ENCODE measurements at regions not wholly inside any gene's neighbourhood (a gene's known extent, or its start where the extent isn't known, plus 50 kb on each side); places are given as distances from the start of the nearest gene placed in this dataset.

GRCh38 chr13:46953331-46953730, 56.5 kb upstream of the HTR2A start:
- no peak overlapping the region for H3K4me3 ChIP-seq (ENCODE audit: low read depth, low read length)
- no peaks in the 10 kb centered on the region for H3K9me3 ChIP-seq (ENCODE audit: control insufficient read depth, insufficient read depth, low read depth, low read length)
- H3K27ac ChIP-seq (ENCODE audit: low read depth, low read length): no peak overlapping the region
- H3K4me1 ChIP-seq (ENCODE audit: control insufficient read depth, insufficient read depth, low read length): peaks cover 2% of the 10 kb centered on the region; the same call in 1 of the 2 replicates
- H3K9ac ChIP-seq (ENCODE audit: low read length): no peak overlapping the region
- H3K27me3 ChIP-seq (ENCODE audit: control insufficient read depth, insufficient read depth, low read length): no peaks in the 10 kb centered on the region
- H3K36me3 ChIP-seq (ENCODE audit: control insufficient read depth, insufficient read depth, low read length): no peaks in the 10 kb centered on the region

GRCh38 chr13:46951516-46951915, 54.7 kb upstream of the HTR2A start:
- no peak overlapping the region for H3K27ac ChIP-seq (ENCODE audit: low read depth, low read length)
- H3K9ac ChIP-seq (ENCODE audit: low read length): no peak overlapping the region
- no peaks in the 10 kb centered on the region for H3K36me3 ChIP-seq (ENCODE audit: control insufficient read depth, insufficient read depth, low read length)

GRCh38 chr13:46949211-46949610, 52.4 kb upstream of the HTR2A start:
- Histone ChIP-seq H3K36me3 (ENCODE audit: control insufficient read depth, insufficient read depth, low read length) (no peaks in the 10 kb centered on the region), H3K27me3 (ENCODE audit: control insufficient read depth, insufficient read depth, low read length) (no peaks in the 10 kb centered on the region), H3K27ac (ENCODE audit: low read depth, low read length) (no peak overlapping the region), H3K4me3 (ENCODE audit: low read depth, low read length) (no peak overlapping the region), H3K4me1 (ENCODE audit: control insufficient read depth, insufficient read depth, low read length) (peaks cover 17% of the 10 kb centered on the region), H3K9me3 (ENCODE audit: control insufficient read depth, insufficient read depth, low read depth, low read length) (peaks cover 20% of the 10 kb centered on the region), H3K9ac (ENCODE audit: low read length) (no peak overlapping the region)

More at GRCh38 chr13:46951516-46951915, 54.7 kb upstream of the HTR2A start:
- Histone ChIP-seq H3K4me1 (ENCODE audit: control insufficient read depth, insufficient read depth, low read length) (peaks cover 16% of the 10 kb centered on the region), H3K4me3 (ENCODE audit: low read depth, low read length) (no peak overlapping the region), H3K27me3 (ENCODE audit: control insufficient read depth, insufficient read depth, low read length) (no peaks in the 10 kb centered on the region), H3K9me3 (ENCODE audit: control insufficient read depth, insufficient read depth, low read depth, low read length) (no peaks in the 10 kb centered on the region)

- no peaks in the 10 kb centered on the region for H3K27me3 ChIP-seq (ENCODE audit: control insufficient read depth, insufficient read depth, low read length)
- H3K36me3 ChIP-seq (ENCODE audit: control insufficient read depth, insufficient read depth, low read length): no peaks in the 10 kb centered on the region
- no peak overlapping the region for H3K9ac ChIP-seq (ENCODE audit: low read length)
- H3K4me1 ChIP-seq (ENCODE audit: control insufficient read depth, insufficient read depth, low read length): peaks cover 17% of the 10 kb centered on the region
- H3K4me3 ChIP-seq (ENCODE audit: low read depth, low read length): no peak overlapping the region
- H3K27ac ChIP-seq (ENCODE audit: low read depth, low read length): peak overlapping the region; percentile 86
- H3K9me3 ChIP-seq (ENCODE audit: control insufficient read depth, insufficient read depth, low read depth, low read length): peaks cover 26% of the 10 kb centered on the region
Observed at GRCh38 chr13:46948338-46948737, 51.5 kb upstream of the HTR2A start.

- no peaks in the 10 kb centered on the region for H3K27me3 ChIP-seq (ENCODE audit: control insufficient read depth, insufficient read depth, low read length)
- H3K27ac ChIP-seq (ENCODE audit: low read depth, low read length): peak overlapping the region; percentile 86
- no peak overlapping the region for H3K9ac ChIP-seq (ENCODE audit: low read length)
- no peaks in the 10 kb centered on the region for H3K36me3 ChIP-seq (ENCODE audit: control insufficient read depth, insufficient read depth, low read length)
- H3K9me3 ChIP-seq (ENCODE audit: control insufficient read depth, insufficient read depth, low read depth, low read length): peaks cover 26% of the 10 kb centered on the region
- H3K4me3 ChIP-seq (ENCODE audit: low read depth, low read length): no peak overlapping the region
- H3K4me1 ChIP-seq (ENCODE audit: control insufficient read depth, insufficient read depth, low read length): peaks cover 17% of the 10 kb centered on the region
Observed at GRCh38 chr13:46947425-46948191, 50.8 kb upstream of the HTR2A start.

Data from HUES6 (cell line).